Heart left ventricle (tissue), 13 donors: ENCODE measurements at regions not wholly inside any gene's neighbourhood (a gene's known extent, or its start where the extent isn't known, plus 50 kb on each side); places are given as distances from the start of the nearest gene placed in this dataset.

Experiments used
- POLR2A ChIP-seq, 2 donors: fragments of 450-650 bp; IDR thresholded peaks; one replicate each; pipeline ENCODE4 v1.6.1; 2017; ENCODE audit warnings: antibody characterized with exemption in 2 of 2, mild to moderate bottlenecking in 2 of 2, moderate library complexity in 2 of 2
- TF ChIP-seq, protein P1 (sequence below), 12 donors: fragments of 200-600 bp; sonication (generic) in 4 of 12; IDR thresholded peaks; one replicate each; pipeline versions ENCODE4 v1.5.0 to v1.8.0; 2018 to 2022; ENCODE audit warnings: antibody characterized with exemption in 12 of 12, mild to moderate bottlenecking in 5 of 12
- donor health status: ischemic (EF 13 %, LVEDD 7.1; RV severe dilation, severe dysfunction).
- donor health status: DM: no; HTN: yes; CAD: no.
- donor health status: DM: no; HTN: no; CAD: no.
- donor health status: ischemic (EF 25% LVEDD 6.9; RV normal size, moderate dysfunction).
- donor health status: ischemic (EF 25% LVEDD 5.7; RV mildly dilated, moderate dysfunction).
- donor health status: ischemic (EF 35%, LVEDD 5.7; RV mildly dilated, moderate dysfunction).
- donor health status: nonischemic (EF 11% LVEDD 7.7; RV severe dilation, severe dysfunction).
- donor health status: DM: yes; HTN: yes; CAD: no.
- donor health status: PGD.
- donor health status: ischemic (EF 29% LVEDD 5.4; RV normal size, mild dysfunction).
- donor health status: nonischemic (EF 23%, LVEDD 6.1; RV moderate dilation, normal function).

DNA sequence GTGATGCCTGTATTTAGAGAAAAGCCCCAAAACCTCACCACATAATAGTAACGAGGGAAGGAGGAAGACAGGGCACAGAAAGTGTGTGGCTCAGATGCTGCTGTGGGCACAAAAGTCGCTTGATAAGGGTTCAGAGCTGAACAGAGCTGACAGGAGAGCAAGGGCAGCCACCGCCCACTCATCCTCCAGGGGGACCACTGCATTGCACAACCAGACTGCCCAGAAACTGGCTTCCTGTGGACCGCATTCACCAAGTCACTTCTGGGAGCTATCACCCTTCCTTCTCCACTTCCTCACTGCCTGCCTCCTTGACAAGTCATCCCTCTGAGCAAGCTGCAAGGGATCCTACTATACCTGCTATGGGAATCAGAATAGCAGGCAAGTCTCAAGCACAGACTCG lies 512.4 kb upstream of the CDH11 start:
- TF ChIP-seq, protein P1, sequence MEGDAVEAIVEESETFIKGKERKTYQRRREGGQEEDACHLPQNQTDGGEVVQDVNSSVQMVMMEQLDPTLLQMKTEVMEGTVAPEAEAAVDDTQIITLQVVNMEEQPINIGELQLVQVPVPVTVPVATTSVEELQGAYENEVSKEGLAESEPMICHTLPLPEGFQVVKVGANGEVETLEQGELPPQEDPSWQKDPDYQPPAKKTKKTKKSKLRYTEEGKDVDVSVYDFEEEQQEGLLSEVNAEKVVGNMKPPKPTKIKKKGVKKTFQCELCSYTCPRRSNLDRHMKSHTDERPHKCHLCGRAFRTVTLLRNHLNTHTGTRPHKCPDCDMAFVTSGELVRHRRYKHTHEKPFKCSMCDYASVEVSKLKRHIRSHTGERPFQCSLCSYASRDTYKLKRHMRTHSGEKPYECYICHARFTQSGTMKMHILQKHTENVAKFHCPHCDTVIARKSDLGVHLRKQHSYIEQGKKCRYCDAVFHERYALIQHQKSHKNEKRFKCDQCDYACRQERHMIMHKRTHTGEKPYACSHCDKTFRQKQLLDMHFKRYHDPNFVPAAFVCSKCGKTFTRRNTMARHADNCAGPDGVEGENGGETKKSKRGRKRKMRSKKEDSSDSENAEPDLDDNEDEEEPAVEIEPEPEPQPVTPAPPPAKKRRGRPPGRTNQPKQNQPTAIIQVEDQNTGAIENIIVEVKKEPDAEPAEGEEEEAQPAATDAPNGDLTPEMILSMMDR (IDR thresholded peaks at IDR 0.05) = no peak
- no peak for TF ChIP-seq POLR2A (IDR thresholded peaks at IDR 0.05)
